ENCODE measurements at regions not wholly inside any gene's neighbourhood (a gene's known extent, or its start where the extent isn't known, plus 50 kb on each side); places are given as distances from the start of the nearest gene placed in this dataset.

- TF ChIP-seq CTCF (IDR thresholded peaks at IDR 0.05; ENCODE audit: low read depth, low read length): no peak
- no peak overlapping the region for H3K27ac ChIP-seq (ENCODE audit: low read depth, low read length)
- H3K4me3 ChIP-seq (ENCODE audit: low read depth, low read length): no peak overlapping the region
- H3K27me3 ChIP-seq (ENCODE audit: control insufficient read depth, insufficient read depth, low read length): no peaks in the 10 kb centered on the region
- DNase-seq (ENCODE audit: low read depth, low spot score): no peak
- H3K9me3 ChIP-seq (ENCODE audit: control insufficient read depth, insufficient read depth, low read length): no peaks in the 10 kb centered on the region
- ChIA-PET CTCF (no interaction called here), POLR2A (no interaction called here)
These were observed 131.1 kb upstream of the G2E3 start for GRCh38 chr14:30427846-30428245.

DNA sequence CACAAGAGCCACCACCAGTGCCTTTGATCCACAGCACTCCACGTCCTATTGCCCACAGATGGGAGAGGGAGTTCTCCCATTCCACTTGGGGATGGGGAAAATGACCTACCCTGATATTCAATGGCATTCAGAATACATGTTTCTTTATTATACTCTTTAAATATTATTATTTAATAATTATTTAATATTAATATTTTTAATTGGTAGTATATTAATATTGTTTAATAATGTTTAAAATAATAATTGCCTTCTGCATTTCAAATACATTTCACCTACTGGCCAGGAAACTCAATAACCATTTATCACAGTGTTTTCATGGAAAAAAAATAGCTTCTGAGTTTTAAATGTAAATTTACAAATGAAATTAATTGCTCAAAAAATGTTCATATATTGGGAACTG, 127.4 kb upstream of the G2E3 start:
- ChIA-PET POLR2A (no interaction called here), CTCF (no interaction called here)
- DNase-seq (ENCODE audit: low read depth, low spot score): no peak
- Histone ChIP-seq H3K9me3 (ENCODE audit: control insufficient read depth, insufficient read depth, low read length) (no peaks in the 10 kb centered on the region), H3K4me3 (ENCODE audit: low read depth, low read length) (no peak overlapping the region), H3K27me3 (ENCODE audit: control insufficient read depth, insufficient read depth, low read length) (no peaks in the 10 kb centered on the region), H3K27ac (ENCODE audit: low read depth, low read length) (no peak overlapping the region)
- no peak for TF ChIP-seq CTCF (IDR thresholded peaks at IDR 0.05; ENCODE audit: low read depth, low read length)

DNA sequence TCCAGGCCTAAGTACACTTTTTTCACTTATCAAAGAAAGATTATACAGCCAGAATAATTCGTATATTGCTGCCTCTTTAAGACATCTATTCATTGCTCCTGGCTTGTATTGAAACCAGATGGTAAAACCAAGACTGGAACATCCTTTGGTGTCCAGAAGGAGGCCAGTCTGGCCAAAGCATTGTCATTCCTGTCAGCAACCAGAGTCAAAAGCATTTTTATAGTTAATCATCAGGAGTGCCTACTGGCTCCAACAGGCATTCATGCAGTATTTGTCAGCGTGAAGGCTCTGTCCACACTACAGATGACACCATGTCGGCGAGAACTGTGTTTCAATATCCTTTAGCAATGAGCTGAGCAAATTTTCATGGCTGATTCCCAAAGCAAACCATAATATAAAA, 118.0 kb upstream of the G2E3 start:
- ChIA-PET CTCF (no interaction called here), POLR2A (no interaction called here)
- TF ChIP-seq CTCF (IDR thresholded peaks at IDR 0.05; ENCODE audit: low read depth, low read length): no peak
- Histone ChIP-seq H3K27me3 (ENCODE audit: control insufficient read depth, insufficient read depth, low read length) (no peaks in the 10 kb centered on the region), H3K4me3 (ENCODE audit: low read depth, low read length) (no peak overlapping the region), H3K27ac (ENCODE audit: low read depth, low read length) (no peak overlapping the region), H3K9me3 (ENCODE audit: control insufficient read depth, insufficient read depth, low read length) (no peaks in the 10 kb centered on the region)
- DNase-seq (ENCODE audit: low read depth, low spot score): no peak

- Histone ChIP-seq H3K27me3 (ENCODE audit: control insufficient read depth, insufficient read depth, low read length) (no peaks in the 10 kb centered on the region), H3K9me3 (ENCODE audit: control insufficient read depth, insufficient read depth, low read length) (no peaks in the 10 kb centered on the region), H3K4me3 (ENCODE audit: low read depth, low read length) (no peak overlapping the region), H3K27ac (ENCODE audit: low read depth, low read length) (no peak overlapping the region)
- ChIA-PET CTCF (interaction anchor here (0.6 to 2.6 kb wide), 15 partner anchors 9 to 1692 kb away, joined by 3 to 13 read pairs (median 3); no protein-coding TSS in a partner anchor), POLR2A (no interaction called here)
- no peak for DNase-seq (ENCODE audit: low read depth, low spot score)
- TF ChIP-seq CTCF (IDR thresholded peaks at IDR 0.05; ENCODE audit: low read depth, low read length): peak; percentile 54
These were observed 115.5 kb upstream of the G2E3 start for GRCh38 chr14:30443368-30444007.

DNA sequence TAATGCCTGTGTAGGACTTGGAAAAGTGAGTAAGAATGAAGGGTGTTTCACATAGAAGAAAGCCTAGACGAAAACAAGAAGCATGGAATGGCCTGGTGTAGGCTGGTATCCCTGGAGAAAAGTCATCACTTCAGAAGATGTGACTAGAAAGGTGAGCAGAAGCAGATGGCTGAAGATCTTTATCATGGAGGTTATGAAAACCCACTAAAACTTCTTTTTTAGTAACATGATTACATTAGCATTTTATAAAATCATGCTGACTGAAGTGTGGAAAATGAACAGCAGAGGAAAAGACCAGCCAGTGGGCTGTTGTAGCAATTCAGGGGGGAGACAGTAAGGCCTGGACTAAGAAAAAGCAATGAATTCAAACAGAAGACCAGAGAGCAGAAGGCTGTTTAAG, 114.5 kb upstream of the G2E3 start:
- no peak overlapping the region for H3K4me3 ChIP-seq (ENCODE audit: low read depth, low read length)
- H3K27ac ChIP-seq (ENCODE audit: low read depth, low read length): no peak overlapping the region
- TF ChIP-seq CTCF (IDR thresholded peaks at IDR 0.05; ENCODE audit: low read depth, low read length): no peak
- DNase-seq (ENCODE audit: low read depth, low spot score): no peak
- H3K9me3 ChIP-seq (ENCODE audit: control insufficient read depth, insufficient read depth, low read length): no peaks in the 10 kb centered on the region
- ChIA-PET CTCF (interaction anchor here (1.5 kb wide), 1 partner anchor 69 kb away, joined by 3 read pairs; no protein-coding TSS in a partner anchor), POLR2A (no interaction called here)
- no peaks in the 10 kb centered on the region for H3K27me3 ChIP-seq (ENCODE audit: control insufficient read depth, insufficient read depth, low read length)

Measured in AG04450 (cell line).